ENCODE measurements at regions not wholly inside any gene's neighbourhood (a gene's known extent, or its start where the extent isn't known, plus 50 kb on each side); places are given as distances from the start of the nearest gene placed in this dataset.

DNA sequence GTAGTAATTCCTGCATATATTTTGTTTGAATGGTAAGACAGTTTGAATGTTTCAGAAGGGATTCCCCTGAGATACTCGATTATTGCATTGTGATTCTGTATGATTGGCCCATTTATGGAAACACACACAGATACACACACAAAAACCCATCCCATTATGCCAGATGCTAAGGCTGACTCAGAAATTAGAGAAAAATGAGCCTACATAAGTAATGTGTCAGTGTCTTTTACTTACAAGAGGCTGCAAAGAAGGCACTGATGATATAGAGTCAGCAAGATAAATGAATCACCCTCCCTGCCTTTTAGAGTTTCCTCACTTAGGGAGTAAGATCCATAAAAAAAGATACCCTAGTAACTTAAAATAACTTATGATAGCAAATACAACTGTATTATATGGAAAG, 1481.1 kb upstream of the ACVR2A start:
- TF ChIP-seq ZNF645 (tag by site-specific recombination; IDR thresholded peaks at IDR 0.05): no peak
- TF ChIP-seq, protein P1, sequence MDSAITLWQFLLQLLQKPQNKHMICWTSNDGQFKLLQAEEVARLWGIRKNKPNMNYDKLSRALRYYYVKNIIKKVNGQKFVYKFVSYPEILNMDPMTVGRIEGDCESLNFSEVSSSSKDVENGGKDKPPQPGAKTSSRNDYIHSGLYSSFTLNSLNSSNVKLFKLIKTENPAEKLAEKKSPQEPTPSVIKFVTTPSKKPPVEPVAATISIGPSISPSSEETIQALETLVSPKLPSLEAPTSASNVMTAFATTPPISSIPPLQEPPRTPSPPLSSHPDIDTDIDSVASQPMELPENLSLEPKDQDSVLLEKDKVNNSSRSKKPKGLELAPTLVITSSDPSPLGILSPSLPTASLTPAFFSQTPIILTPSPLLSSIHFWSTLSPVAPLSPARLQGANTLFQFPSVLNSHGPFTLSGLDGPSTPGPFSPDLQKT (IDR thresholded peaks at IDR 0.05; ENCODE audit: borderline replicate concordance, low read depth, low read length): no peak
- TF ChIP-seq, protein P2, sequence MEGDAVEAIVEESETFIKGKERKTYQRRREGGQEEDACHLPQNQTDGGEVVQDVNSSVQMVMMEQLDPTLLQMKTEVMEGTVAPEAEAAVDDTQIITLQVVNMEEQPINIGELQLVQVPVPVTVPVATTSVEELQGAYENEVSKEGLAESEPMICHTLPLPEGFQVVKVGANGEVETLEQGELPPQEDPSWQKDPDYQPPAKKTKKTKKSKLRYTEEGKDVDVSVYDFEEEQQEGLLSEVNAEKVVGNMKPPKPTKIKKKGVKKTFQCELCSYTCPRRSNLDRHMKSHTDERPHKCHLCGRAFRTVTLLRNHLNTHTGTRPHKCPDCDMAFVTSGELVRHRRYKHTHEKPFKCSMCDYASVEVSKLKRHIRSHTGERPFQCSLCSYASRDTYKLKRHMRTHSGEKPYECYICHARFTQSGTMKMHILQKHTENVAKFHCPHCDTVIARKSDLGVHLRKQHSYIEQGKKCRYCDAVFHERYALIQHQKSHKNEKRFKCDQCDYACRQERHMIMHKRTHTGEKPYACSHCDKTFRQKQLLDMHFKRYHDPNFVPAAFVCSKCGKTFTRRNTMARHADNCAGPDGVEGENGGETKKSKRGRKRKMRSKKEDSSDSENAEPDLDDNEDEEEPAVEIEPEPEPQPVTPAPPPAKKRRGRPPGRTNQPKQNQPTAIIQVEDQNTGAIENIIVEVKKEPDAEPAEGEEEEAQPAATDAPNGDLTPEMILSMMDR (tag by site-specific recombination; IDR thresholded peaks at IDR 0.05): no peak

Data from HEK293 (cell line).